Calu3 (cell line): ENCODE measurements at regions not wholly inside any gene's neighbourhood (a gene's known extent, or its start where the extent isn't known, plus 50 kb on each side); places are given as distances from the start of the nearest gene placed in this dataset.

Experiments used
- BruUV-seq: library from RNA; stranded (reverse); fragments of 400-500 nt; replicated peaks from 2 replicates; lab custom pipeline; 2021; lab: Mats Ljungman, UMichigan
- CTCF ChIA-PET: fragments of 300-600 bp; sonication (Branson Sonifier 250); formaldehyde crosslinking; loops from one replicate; lab custom pipeline; 2022; ENCODE audit warnings: antibody characterized with exemption; lab: Charles Lee
- DNase-seq: peaks from one replicate; pipeline ENCODE4 v3.0.0; 2022
- H3K27ac Mint-ChIP-seq: one replicate; pipeline ENCODE4 v1.8.0; 2022; ENCODE audit warnings: mixed read lengths; ENCODE audit not compliant: unreplicated experiment
- H3K27me3 Mint-ChIP-seq: one replicate; pipeline ENCODE4 v1.8.0; 2022; ENCODE audit warnings: mixed read lengths; ENCODE audit not compliant: unreplicated experiment
- H3K36me3 Mint-ChIP-seq: one replicate; pipeline ENCODE4 v1.8.0; 2022; ENCODE audit warnings: mild to moderate bottlenecking, moderate library complexity, mixed read lengths; ENCODE audit not compliant: insufficient read depth, unreplicated experiment
- H3K4me1 Mint-ChIP-seq: one replicate; pipeline ENCODE4 v1.8.0; 2022; ENCODE audit warnings: mild to moderate bottlenecking, low read depth, mixed read lengths; ENCODE audit not compliant: unreplicated experiment
- H3K4me3 Mint-ChIP-seq: one replicate; pipeline ENCODE4 v1.8.0; 2022; ENCODE audit warnings: mild to moderate bottlenecking, low read depth, moderate library complexity, mixed read lengths; ENCODE audit not compliant: unreplicated experiment
- H3K9me3 Mint-ChIP-seq: one replicate; pipeline ENCODE4 v1.8.0; 2022; ENCODE audit warnings: low read depth, mixed read lengths; ENCODE audit not compliant: unreplicated experiment
- intact Hi-C: fragments of 100-400 bp; cut with micrococcal nuclease; formaldehyde crosslinking; loops from one replicate; pipeline ENCODE4 v1.10.0; 2022; ENCODE audit not compliant: unreplicated experiment
- TF ChIP-seq, protein P1 (sequence below): fragments of 200-600 bp; IDR thresholded peaks from one replicate; pipeline ENCODE4 v1.8.0; 2022; ENCODE audit warnings: antibody characterized with exemption; ENCODE audit not compliant: unreplicated experiment

DNA sequence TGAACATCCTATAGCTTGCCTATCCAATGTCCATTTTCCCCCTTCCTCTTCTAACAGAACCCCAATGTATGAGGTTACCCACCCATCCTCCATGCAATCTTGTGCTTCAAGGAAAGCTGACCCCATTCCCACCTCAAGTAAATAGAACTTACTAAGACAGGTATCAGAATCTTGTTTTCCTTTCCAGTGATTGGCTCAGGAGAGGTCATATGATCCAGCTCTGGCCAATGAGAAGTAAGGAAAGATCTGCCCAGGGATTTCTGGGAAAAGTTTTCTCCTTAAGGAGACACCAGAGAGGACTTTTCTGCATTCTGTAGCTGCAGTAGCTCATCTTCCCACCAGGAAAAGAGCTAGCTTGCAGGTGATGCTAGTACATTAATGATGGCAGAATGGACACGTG lies 341.8 kb upstream of the ZFP64 start:
- no TSS peak for BruUV-seq
- H3K4me3 Mint-ChIP-seq = no peak overlapping the region
- H3K4me1 Mint-ChIP-seq = no peaks in the 10 kb centered on the region
- intact Hi-C loops = no loop called here
- DNase-seq = no peak
- no peaks in the 10 kb centered on the region for H3K36me3 Mint-ChIP-seq
- no peaks in the 10 kb centered on the region for H3K27me3 Mint-ChIP-seq
- H3K9me3 Mint-ChIP-seq = peaks cover 5% of the 10 kb centered on the region
- H3K27ac Mint-ChIP-seq = no peak overlapping the region
- TF ChIP-seq, protein P1, sequence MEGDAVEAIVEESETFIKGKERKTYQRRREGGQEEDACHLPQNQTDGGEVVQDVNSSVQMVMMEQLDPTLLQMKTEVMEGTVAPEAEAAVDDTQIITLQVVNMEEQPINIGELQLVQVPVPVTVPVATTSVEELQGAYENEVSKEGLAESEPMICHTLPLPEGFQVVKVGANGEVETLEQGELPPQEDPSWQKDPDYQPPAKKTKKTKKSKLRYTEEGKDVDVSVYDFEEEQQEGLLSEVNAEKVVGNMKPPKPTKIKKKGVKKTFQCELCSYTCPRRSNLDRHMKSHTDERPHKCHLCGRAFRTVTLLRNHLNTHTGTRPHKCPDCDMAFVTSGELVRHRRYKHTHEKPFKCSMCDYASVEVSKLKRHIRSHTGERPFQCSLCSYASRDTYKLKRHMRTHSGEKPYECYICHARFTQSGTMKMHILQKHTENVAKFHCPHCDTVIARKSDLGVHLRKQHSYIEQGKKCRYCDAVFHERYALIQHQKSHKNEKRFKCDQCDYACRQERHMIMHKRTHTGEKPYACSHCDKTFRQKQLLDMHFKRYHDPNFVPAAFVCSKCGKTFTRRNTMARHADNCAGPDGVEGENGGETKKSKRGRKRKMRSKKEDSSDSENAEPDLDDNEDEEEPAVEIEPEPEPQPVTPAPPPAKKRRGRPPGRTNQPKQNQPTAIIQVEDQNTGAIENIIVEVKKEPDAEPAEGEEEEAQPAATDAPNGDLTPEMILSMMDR = no peak
- CTCF ChIA-PET = no interaction called here

DNA sequence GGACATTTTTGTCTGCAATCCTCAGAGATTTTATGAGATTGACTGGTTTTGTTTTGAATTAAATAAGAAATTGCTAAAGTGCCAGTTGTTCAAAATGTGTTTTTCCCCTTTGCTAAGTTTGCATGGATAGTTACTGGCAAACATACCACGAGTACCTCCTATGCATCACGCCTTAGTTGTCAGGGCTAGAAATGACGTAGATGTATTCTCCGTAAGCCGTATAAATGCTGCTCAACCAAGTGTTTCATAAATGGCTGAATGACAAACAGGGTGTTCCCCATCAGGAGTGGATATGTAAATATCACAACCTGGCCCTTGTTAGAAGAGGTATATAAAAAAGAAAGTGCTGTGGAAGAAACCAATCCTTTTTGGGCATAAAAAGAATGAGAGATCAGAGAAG lies 341.1 kb upstream of the ZFP64 start:
- H3K27me3 Mint-ChIP-seq = no peaks in the 10 kb centered on the region
- DNase-seq = no peak
- H3K27ac Mint-ChIP-seq = no peak overlapping the region
- no peaks in the 10 kb centered on the region for H3K36me3 Mint-ChIP-seq
- no TSS peak for BruUV-seq
- no peak overlapping the region for H3K4me3 Mint-ChIP-seq
- TF ChIP-seq, protein P1 = no peak
- H3K4me1 Mint-ChIP-seq = no peaks in the 10 kb centered on the region
- CTCF ChIA-PET = no interaction called here
- intact Hi-C loops = no loop called here
- H3K9me3 Mint-ChIP-seq = peaks cover 5% of the 10 kb centered on the region

DNA sequence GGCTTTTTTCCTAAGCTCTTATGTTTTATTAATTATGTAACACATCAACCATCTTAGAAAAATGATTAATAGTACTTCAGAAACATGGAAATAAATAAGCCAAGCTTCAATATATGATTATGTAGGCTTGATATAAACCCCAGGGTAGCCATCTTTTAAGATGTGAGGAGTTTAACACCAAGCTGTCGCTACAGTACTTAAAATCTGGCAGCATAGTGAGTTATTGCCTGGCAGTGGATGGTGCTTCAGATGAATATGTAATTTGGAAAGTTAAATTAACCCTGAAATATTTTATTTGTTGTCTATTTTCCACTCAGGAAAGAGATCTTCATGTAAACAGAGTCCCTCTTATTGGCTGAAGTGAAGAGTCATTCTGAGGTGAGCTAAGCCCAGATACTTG lies 339.0 kb upstream of the ZFP64 start:
- Mint-ChIP-seq H3K4me3 (no peak overlapping the region), H3K27me3 (no peaks in the 10 kb centered on the region), H3K9me3 (peaks cover 5% of the 10 kb centered on the region), H3K36me3 (no peaks in the 10 kb centered on the region), H3K27ac (no peak overlapping the region), H3K4me1 (no peaks in the 10 kb centered on the region)
- intact Hi-C loops = no loop called here
- DNase-seq = no peak
- CTCF ChIA-PET = no interaction called here
- TF ChIP-seq, protein P1 = no peak
- BruUV-seq = no TSS peak

DNA sequence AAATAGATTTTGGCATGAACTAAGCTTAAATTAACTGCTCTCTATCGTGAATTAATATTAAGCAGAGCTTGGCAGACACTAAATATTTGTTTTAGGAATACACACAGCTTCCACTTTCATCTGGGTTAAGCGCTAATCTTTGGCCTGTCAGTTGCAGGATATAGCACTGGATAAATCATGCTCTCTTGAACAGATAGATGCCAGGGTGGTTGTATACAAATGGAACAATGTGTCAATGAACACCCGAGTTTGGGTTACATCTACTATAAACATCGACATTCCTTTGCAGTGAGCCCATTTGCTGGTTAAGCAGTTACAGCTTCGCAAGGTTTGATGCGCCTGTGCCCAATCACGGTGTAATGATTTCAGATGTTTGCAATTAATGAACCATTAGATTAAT lies 338.2 kb upstream of the ZFP64 start:
- intact Hi-C loops = no loop called here
- DNase-seq = no peak
- BruUV-seq = no TSS peak
- Mint-ChIP-seq H3K9me3 (peaks cover 5% of the 10 kb centered on the region), H3K36me3 (no peaks in the 10 kb centered on the region), H3K27ac (no peak overlapping the region), H3K4me1 (no peaks in the 10 kb centered on the region), H3K4me3 (no peak overlapping the region), H3K27me3 (no peaks in the 10 kb centered on the region)
- CTCF ChIA-PET = interaction anchor here (0.5 kb wide), 1 partner anchor 577 kb away, joined by 3 read pairs; no protein-coding TSS in a partner anchor
- TF ChIP-seq, protein P1 = no peak
